ENCODE measurements at regions not wholly inside any gene's neighbourhood (a gene's known extent, or its start where the extent isn't known, plus 50 kb on each side); places are given as distances from the start of the nearest gene placed in this dataset.

DNA sequence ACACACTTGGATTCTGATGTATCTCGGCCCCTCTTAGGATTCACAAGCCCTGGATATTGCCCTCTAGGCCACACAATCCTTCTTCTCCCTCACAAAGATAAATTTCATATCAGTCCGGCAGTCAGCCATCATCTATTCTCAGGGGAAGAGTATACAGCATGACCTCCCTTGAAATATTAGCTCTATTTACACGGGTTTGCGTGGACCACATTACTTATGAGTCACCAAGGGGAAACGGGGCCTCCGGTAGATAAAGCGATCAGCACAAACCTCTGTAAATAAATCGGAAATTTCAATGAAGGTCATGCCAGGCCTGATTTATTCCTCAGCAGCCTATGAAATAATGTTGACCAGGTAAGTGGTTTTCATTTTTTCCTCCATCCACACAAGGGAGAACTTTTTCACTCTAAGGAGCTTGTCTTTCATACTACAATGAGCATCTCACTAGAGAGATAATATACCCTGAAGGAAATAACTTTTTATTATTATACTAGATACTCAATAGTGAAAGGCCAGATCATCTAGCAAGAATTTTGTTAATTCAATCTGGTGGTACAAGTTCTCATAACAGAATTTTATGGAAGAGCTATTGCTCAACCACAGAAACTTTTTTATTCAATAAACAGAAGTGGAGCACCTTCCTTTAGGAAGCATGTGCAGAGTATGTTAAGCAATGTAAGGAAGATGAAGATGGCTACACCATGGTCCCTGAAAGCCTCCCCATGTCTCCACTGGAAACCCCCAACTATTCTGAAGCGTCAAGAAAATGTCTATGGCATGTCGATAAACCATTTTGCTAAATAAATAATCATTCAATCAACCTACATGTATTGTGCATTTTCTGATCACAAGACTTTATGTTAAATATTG lies 125.2 kb upstream of the PIK3C3 start:
- no peak for DNase-seq

DNA sequence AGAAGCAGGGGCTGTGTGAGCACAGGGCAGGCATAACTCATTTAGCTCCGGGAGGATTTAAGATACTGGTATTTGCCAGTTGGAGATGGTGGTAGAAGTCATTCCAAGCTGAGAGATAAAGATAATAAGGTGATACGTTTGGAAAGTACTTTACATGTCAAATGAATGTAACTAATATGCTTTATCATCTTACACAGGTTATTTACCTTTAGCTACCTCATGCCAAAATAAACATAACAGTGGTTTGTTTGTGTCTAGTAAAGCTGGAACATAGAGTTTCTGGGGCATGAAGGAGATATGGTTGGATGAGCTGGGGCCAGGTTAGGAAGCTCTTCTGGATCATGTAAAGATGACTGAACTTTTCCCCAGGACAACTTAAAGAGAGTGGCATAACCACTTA lies 126.9 kb upstream of the PIK3C3 start:
- DNase-seq: no peak

DNA sequence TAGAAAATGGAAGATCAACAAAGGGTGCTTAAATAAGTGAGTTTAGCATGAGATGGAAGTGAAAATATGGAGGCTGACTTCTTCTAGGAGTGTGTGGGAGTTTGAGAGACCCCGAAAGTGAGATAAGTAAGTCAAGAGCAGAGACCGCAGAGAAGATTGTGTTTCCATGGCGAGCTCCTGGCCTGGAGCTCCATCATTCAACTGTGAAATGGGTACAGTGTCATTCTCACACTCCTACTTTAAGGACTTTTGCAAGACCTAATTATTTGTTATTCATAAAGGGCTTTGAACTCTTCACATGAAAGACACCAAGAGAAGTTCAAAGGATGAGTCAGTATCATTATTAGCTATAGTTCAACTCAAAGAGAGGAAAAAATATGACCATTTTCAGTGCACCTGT lies 134.2 kb upstream of the PIK3C3 start:
- no peak for DNase-seq

DNA sequence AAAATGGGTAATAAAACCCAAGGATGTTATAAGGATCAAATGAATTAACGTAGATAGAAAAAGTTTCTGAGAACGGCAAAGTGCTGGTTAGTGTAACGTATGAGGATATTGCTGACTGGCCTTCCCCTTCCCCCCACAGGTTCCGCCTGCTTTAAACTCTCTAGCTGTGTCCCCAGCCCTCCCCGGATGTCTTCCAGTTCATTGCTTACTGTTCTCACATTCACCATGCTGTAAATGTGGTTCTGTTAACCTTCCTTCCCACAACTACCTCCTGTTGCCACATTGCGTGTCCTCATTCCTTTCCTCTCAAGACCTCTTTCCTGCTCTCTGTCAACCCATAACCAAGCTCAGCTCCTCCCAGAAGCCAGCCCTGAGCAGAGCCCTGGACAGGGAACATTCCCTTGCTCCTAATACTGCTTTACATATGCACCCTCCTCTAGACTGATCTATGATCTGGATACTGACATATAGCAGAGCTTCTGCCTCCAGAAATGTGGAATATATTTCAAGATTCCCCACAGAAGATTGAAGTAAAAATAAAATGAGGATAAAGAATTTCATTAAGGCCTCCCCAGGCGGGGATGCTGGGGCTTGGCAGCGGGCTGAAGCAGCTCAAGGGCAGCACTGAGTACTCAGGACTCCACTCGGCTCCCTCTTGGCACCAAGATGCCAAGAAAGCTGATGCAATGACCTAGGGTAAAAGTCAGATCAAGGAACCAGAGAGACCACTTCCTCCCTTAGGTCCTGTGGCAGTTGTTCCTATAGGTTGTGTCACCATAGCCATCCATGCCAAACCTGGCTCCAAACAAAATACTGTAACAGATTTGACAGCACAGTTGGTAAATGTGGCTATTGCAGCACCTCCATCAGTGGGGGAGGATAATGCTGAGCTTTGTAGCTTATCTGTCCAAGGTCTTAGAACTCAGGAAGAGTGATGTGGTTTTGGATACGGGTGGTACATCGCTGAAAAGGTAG lies 136.4 kb upstream of the PIK3C3 start:
- DNase-seq: no peak

DNA sequence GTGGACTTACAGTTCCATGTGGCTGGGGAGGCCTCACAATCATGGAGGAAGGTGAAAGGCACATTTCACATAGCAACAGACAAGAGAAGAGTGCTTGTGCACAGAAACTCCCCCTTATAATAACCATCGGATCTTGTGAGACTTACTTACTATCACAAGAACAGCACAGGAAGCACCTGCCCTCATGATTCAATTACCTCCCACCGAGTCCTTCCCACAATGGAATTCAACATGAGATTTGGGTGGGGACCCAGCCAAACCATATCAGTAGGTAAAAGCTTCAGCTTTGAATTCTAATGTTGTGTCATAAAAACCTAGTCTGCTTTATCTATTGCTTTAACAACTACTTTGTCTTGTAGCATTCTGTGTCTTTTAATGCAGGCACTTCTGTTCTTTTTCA lies 140.4 kb upstream of the PIK3C3 start:
- DNase-seq: no peak

DNA sequence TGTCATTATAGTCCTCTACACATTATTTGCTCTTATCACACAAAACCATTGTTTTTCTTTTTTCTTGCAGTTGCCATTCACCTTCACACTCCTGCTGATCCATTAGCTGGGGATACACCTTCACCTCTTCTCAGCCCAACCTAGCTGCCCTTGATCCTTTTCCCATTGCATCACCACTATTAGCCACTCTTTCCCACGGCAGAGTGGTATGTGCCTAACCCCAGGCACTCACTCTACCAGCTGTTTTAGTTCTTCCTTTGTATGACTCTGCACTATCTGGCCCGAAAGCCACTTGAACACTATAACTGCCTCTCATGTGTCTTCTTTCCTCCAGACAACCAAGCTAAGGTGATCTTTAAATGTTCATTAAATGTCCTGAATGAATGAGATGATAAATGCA lies 145.4 kb upstream of the PIK3C3 start:
- DNase-seq: no peak

DNA sequence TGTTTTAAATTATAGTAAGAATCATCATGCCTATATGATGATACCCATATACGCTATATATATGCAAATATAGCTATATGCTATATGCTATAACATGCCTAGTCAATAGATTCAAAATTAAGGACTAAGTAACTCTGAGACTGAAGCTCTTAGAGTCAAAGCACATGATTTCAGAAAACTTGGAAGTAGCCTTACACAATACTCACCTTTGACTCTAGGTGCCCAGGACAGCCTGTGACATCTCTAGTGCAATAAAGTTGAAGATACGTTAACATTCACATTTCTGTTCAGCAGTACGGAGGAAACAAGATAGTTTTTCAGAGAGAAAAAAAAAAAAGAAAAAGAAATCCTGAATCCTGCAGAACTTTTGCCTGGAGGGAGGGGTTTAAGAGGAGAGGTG lies 149.7 kb upstream of the PIK3C3 start:
- DNase-seq: no peak

DNA sequence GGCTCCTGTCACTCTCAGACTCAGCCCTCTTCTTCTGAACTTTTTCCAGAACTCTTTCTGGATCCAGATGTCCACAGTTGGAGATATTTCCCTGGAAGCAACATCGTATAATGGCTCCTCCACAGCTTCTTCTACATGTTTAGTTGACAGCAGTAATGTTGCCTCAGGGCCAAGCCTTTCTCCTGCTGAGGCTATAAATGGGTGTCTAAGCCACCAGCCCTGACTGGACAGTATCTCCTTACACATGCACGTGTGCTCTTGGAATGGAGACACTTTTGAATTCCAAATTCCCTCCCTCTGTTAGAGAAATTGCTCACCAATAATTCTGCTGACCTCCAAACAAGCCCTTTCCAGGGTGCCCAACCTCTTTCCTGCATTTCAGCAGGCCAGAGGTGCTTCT lies 156.2 kb upstream of the PIK3C3 start:
- no peak for DNase-seq

DNA sequence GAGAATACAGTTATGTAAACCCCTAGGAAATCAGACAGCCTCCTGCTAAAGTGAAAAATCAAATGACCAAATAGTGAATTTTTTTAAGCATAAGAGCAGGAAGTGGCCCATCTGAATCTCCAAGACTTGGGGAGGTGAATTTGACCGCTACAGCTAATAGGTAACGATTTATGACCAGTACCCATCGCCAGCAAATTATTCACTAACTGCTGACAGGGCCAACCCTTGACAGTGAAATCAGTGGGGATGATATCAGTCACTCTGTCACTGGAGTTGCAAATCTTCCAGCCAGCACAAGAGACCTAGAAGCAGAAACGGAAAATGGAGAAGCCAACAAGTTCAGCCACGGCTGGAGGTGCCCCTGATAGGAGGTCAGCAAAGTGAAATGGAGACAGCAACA lies 164.3 kb upstream of the PIK3C3 start:
- no peak for DNase-seq

DNA sequence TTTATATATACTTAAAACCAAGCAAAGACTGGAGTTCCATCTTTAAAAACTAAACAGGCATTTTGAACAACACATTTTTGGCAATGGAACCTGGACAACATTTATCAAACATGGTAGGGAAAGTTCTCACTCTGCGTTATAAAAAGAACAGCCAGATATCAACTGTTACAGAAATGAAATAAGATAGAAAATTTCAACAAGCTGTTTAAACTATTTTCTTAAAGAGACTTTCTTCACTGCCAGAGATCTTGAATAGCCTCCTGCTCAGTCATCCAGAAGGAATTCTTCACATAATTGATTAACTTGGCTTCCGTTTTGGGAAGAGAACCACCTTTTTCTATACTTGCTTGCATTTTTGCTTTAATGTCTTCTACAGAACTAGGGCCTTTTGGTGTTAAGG lies 166.0 kb upstream of the PIK3C3 start:
- no peak for DNase-seq

DNA sequence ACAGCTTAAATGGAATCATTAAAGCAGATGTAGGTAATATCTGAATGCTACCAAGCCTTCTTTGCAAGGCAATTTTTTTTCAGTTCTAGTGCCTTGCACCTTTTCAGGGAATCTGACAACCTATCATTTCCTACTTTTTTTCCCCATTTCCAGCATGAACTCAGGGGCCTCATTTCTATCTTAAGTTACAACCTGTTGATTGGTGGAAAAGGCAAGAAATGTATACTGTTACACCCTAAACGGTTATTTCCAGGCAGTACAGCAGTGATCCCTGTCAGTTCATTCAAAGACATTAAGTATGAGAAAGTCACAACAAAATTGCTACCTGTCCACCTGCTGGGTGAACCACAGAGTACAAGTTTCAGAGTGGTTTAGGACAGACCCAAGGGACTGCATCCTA lies 171.2 kb upstream of the PIK3C3 start:
- DNase-seq: no peak

DNA sequence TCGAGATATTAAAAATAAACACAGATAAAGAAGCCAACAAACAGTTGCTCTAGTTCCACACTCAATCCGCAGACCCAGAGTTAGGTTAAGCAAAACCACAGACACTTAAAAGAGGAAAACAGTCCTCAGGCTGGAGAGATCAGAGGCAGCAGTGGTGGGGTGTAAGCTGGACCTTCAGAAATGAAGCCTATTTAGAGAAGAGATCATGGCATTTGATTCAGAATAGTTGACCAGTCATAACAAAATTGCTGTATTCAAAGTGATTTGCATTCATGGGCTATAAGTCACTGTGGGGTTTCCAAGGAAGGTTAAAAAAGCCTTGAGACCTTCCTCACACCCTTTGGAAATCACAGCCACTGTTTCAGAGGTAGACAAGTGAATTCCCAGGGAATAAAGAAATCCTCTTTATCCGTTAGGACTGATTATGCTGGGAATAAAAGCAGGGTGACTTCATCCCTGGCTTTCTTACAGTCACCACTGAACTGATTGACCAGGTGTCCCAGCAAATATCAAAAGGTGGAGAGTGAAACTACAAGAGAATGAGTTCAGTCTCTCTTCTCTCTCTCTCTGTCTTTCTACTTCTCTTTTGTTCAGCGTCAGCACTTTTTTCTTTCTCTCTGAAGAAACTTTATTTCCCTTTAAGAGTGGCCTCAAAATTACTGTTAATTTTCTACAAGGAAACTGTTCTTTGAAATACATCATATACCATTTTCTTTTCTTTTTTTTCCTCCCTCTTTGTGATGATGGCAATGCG lies 171.8 kb upstream of the PIK3C3 start:
- DNase-seq: no peak

DNA sequence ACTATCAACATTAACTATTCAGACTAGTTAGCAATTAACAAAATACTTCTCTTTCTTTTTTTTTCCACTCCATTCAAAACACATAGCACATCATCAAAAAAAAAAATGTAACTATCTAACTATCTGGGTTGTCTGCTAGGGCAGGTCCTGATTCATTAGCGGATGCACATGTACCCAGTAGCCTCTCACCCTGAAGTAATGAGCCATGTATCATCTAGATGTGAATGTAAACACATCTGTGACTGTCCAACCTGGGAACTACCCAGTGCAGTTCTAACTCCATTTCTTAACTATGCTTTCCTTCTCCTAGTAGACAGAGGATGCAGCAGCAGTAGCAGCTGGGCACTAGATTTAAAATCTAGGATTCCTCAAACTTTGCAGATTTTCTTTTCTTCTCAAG lies 183.1 kb upstream of the PIK3C3 start:
- DNase-seq: no peak

DNA sequence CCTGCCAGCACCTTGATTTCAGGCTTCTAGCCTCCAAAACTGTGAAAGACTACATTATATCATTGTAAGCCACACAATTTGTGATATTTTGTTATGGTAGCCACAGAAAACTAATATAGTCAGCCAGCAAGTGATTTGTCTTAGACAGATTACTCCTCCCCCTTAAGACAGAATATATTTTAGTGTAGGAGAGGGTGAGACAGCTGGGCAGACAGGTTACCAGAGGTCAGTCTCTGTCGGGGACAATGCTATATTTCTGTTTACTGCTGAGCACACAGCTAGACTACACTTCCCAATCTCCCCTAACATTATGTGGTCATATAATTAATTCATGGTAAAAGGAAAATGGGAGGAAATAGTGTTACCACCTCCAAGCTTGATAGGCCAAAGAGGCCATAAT lies 185.8 kb upstream of the PIK3C3 start:
- no peak for DNase-seq

DNA sequence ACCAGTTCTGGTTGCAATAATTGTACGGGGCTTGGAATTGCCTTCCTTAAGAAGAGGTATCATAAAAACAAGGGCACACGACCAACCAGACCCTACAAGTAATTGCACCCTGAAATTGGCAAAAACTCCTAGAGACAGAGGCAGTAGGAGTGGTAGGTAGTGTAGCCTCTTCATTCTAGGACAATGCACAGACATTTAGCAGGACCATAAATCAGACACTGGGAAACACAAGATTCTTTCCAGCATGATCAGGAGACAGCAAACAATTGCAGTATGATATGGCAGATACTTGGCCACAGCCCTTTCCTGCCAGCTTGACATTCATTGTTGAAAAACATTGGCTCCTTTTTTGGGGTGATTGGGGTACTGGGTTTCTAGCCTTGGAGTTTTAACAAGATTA lies 186.6 kb upstream of the PIK3C3 start:
- no peak for DNase-seq

DNA sequence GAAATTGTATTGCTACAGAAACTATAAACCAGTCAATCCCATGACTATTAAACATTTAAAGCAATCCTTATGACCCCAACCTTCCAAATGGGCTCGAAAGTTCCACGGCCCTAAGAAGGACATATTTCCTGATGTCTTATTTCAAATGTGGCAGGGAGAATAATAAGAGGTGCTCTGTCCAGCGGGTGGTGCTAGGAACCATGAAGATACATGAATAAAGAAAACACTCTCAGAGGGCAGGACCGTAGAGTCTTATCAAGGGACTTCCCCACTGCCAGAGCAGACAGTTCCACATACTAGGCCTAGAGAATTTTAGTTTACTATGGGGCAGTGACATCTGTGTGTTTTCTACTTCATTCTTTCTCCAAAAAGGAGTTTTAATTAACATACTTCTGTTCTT lies 187.1 kb upstream of the PIK3C3 start:
- DNase-seq: no peak

DNA sequence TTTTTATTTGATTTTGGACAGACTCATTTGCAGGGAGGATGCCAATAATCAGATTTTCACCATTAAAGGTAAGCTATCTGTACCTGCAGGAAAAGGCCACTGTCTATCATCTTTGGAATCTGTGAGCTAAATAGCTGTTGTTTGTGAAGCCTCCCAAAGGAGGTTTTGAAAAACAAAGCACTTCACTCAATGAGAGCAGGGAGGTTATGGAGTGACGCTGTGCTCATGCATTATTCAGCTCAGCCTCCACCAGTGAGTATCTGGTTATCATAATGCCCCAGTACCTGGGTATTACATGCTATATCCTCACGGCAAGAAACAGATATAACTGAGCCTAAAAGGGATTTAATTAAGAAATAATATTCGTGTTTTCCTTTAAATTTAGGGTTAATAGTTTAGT lies 189.6 kb upstream of the PIK3C3 start:
- DNase-seq: no peak

DNA sequence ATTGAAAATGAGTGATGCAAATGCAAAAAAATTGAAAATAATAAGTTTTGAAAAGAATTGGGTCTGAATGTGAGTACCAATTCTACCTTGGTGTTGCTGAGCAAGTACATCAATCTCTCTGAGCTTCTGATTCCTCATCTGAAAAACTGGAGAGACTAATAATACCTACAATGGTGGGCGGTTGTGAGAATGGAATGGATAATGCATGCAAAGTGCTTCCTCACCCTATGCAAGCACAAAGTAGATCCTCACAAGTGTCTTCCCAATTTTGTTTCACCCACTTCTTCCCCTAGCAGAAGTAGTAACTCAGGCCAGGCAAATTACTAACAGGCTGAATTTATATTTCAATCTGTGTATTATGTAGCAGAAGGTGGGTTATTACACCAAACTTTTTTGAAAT lies 191.7 kb upstream of the PIK3C3 start:
- DNase-seq: no peak

DNA sequence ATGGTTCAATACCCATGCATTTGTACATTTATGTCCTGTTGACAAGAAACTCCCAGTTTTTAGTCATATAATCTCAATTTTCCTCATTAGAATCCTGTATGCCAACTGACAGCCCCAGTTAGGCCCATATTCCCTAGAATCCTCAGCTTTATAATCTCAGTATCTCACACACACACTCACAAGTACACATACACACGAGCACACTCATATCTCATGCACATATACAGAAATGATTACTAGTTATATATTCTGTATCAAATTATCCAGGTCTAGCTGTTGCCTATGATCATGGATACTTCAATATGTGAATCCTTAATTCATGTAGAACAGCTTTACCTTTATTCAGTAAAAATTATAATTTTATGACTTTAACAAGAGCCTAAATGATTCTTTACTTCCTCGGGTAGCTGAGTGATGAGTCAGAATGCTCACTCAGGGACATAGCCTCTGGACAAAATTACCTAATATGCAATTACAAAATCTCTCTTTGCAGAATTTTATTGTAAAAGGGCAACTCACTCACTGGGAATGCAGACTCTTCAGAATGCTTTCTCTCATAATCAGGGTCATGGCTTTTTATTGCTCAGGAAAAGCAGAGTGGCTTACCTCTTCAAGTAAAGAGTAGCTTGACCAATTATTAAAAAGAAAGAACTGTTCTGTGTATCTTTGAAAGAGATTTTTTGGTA lies 193.6 kb upstream of the PIK3C3 start:
- DNase-seq: no peak

DNA sequence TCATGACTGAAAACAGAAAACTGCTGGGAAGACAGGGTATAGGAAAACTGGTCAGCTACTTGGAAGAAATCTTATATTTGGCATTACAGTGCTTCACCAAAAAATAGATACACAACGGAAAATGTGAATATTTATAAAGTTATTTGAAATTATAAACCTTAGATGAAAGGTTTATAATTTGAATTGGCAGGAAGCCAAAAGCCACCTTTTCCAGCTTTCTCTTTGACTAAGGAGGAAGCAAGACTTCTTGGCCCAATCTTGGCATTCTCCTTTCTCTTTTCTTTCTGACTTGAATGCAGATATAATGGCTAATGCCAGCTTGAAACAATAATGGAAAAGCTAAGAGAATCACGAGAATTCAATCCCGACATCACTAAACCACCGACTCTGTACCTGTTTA lies 196.5 kb upstream of the PIK3C3 start:
- no peak for DNase-seq

DNA sequence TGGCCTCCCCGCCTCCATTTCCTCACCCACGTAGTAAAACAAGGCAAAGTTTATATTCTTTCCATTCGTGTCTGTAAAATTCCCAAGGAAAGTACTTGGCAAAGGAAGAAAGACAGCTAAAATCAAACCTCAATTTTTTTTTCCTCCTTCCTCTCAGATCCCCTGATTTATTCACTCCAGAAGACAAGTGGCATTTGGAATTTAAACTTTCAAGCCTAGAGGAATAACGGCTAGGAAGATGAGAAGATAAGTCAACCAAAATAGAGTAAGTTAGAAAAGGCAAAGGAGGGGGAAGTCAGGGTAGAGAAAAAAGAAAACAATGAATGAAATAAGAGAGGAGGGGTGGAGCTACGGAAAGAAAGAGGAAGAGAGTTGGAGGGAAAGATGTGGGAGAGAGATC lies 198.9 kb upstream of the PIK3C3 start:
- DNase-seq: no peak

DNA sequence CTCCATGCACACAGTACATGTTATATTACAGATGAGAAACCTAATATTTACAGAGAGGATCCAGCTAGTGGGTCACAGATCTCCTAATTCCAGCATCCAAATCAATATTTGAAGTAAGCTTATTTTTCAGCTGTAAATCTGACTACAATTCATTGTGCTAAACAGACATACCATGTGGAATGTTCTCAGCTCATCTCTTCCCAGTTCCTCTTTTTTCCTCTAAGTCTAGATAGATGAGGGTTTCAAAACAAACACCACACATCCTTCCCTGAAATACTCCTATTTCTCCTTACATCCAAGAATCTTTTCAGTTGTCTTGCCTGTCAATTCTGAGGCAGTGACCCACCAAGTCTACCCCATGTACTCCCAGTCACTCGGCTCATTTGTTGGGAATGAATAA lies 200.7 kb upstream of the PIK3C3 start:
- no peak for DNase-seq

DNA sequence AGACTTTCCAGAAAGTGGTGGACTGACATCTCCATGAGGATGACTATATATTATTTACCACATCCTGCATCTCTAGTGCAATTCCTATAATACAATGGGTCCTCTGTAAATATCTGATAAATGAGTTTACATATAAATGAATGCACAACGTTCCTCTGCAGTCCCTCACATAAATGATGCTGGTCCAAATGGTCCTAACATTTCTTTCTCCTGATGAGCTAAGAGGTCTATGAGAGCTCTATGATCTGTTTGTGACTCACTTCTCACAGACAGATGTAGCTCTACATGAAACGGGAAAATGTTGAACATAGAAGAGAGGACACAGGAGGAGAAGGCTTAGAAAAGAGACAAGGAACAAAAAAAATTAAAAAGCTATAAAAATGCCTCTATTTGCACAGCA lies 201.2 kb upstream of the PIK3C3 start:
- DNase-seq: no peak

Data from NCI-H1048 (cell line).